ENCODE measurements at regions not wholly inside any gene's neighbourhood (a gene's known extent, or its start where the extent isn't known, plus 50 kb on each side); places are given as distances from the start of the nearest gene placed in this dataset.

DNA sequence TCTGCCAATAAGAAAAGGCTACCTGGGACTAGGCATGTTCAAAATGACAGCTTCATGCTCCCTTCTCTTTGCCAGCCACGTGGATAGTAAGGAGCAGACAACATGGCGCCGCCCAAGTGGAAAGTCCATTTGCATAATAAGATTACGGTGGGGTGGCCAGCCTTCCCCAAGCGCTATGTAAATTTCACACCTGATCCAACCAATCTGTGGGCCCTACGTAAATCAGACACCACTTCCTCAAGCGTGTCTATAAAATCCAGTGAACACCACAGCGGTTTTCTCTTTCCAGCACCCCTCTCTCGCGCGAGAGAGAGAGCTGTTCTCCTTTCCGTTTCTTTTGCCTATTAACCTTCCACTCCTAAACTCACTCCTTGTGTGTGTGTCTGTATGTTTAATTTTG is 140.3 kb upstream of the ERCC4 start:
- DNase-seq (ENCODE audit: extremely low spot score, insufficient read length, low read depth), result no peak
- no peak for FAIRE-seq

DNA sequence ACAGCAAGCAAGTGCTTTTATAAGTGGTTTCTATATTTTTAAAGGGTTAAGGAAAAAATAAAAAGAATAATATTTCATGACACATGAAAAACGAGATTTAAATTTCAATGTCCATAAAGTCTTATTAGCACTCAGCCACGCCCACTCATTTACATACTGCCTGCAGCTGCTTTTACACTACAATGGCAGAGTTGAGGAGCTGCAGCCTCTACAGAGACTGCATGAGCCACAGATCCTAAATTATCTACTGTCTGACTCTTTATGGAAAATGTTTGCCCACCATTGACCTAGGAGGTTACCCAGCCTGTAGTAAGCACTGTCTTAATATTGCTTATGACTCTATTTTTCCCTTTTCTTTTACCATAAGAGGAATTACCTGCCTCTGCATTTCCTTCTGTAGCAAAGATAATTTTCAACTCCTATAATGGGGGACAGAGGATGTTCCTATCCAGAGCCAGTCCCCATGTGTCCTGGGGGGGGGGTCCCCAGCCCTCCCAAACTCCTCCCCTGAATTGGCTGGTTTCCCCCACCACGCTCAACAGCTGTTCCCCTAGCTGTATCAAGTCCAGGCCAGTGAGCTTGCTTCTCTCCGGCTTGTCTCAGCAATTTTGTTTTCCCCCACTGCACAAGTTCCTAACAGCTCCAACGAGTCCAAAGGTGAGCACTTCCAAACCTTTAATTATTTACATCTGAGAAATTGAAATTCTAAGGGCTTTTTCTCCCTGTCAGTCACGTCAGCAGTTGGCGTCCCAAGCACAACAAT is 139.4 kb upstream of the ERCC4 start:
- no peak for DNase-seq (ENCODE audit: extremely low spot score, insufficient read length, low read depth)
- no peak for FAIRE-seq

DNA sequence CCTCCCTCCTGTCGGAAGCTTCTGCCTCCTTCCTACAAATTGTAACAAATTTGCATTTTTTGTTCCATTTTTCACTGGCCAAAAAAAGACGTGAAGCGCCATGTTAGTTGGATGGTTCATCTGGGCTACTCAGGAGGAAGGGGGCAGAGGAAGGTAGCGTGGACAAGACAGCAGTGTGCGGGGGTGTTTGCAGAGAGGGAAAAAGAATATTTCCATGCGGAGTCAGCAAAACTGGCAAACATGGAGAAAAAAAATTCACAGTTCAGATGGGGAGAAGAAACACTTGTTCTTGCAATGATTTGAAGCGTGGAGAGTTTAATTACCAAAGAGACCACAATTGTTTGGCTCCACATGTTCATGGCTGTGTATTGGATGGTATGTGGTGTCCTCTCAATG is 138.8 kb upstream of the ERCC4 start:
- no peak for FAIRE-seq

DNA sequence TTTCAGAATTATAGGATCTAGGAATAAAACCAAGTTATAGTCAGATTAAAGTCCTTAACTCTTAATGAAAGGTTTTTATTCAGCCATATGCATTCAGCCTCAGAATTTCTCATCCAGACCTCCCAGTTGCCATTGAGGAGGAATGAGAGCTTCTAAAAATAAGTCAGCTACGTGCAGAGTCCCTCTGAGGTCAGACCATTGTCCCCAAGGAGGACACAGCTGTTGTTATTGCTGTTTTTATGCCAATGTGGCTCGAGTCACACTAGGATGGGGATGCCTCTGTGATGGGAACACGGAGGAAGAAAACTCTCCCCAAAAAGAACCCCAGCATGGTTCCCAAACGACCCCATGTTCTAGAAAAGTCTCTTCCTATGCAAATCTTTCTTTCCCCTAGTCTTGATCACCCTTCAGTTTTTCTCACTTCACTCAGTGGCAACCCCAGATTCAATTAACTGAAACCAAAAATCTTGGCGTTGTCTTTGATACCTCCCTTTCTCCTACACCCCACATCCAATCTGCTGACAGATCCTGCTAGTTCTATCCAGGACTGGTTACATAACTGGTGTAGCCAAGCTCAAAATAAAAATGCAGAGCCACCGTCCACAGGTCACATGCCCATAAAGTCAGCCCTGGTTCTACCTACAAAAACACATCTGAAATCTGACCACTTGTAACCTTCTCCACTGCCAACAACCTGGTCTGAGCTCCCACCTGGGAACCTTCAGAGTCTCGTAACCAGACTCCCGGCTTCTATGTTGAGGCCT is 138.2 kb upstream of the ERCC4 start:
- FAIRE-seq (no peak), DNase-seq (ENCODE audit: extremely low spot score, insufficient read length, low read depth) (no peak)

More for the DNA sequence above, 138.8 kb upstream of the ERCC4 start:
- DNase-seq (ENCODE audit: extremely low spot score, insufficient read length, low read depth), result no peak

- DNase-seq (ENCODE audit: extremely low spot score, insufficient read length, low read depth) (no peak), FAIRE-seq (no peak)
These were observed 128.9 kb upstream of the ERCC4 start for GRCh38 chr16:13791095-13791494.

GRCh38 chr16:13793841-13794409 is 126.0 kb upstream of the ERCC4 start:
- no peak for FAIRE-seq

DNA sequence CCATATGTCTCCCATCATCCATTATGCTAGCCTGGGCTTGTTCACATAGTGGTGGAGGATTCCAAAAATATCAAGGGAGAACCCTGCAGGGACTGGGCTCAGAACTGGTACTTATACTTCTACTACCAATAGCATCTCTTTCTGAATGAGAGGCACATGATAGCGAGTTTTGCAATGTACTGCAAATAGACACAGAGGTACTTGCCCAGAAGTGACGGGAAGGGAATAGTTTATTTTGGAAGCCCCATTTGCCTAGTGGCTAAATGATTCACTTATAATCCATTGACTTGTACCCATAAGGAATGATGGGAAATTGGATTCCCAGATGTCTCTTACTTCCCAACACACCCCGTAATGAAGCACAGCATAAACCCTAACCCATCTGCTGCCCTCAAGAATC is 124.8 kb upstream of the ERCC4 start:
- FAIRE-seq (no peak), DNase-seq (ENCODE audit: extremely low spot score, insufficient read length, low read depth) (no peak)

More at GRCh38 chr16:13793841-13794409, 126.0 kb upstream of the ERCC4 start:
- DNase-seq (ENCODE audit: extremely low spot score, insufficient read length, low read depth), result no peak

DNA sequence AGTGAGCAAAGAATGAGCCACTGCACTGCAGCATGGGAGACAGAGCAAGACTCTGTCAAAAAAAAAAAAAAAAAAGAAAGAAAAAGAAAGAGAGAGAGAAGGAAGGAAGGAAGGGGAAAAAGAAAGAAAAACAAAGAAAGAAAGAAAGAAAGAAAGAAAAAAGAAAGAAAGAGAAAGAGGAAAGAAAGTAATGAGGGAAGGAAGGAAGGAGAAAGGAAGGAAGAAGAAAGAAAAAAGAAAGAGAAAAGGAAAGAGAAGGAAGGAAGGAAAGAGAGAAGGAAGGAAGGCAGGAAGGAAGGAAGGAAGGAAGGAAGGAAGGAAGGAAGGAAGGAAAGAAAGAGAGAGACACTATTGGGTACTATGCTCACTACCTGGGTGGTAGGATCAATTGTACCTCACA is 122.2 kb upstream of the ERCC4 start:
- no peak for DNase-seq (ENCODE audit: extremely low spot score, insufficient read length, low read depth)

GRCh38 chr16:13798211-13798610 is 121.7 kb upstream of the ERCC4 start:
- FAIRE-seq, result no peak
- no peak for DNase-seq (ENCODE audit: extremely low spot score, insufficient read length, low read depth)

More for the DNA sequence above, 122.2 kb upstream of the ERCC4 start:
- FAIRE-seq, result no peak

DNA sequence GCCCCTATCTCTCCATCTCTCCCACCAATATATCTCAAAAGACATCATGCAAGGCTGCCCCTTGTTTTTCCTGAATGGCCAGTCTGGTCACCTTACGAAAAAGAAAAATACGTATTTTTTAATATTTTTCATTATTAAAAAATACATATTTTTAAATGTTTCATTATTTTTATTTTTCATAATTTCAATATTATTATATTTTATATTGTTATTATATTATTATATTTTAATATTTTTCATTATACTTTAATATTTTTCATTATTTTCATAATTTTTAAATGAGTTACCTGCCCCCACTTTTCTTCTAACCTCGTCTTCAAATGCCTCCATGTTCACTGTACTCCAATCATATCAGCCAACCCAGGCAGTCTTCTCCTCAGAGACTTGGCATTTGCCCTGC is 116.0 kb upstream of the ERCC4 start:
- no peak for FAIRE-seq
- no peak for DNase-seq (ENCODE audit: extremely low spot score, insufficient read length, low read depth)

DNA sequence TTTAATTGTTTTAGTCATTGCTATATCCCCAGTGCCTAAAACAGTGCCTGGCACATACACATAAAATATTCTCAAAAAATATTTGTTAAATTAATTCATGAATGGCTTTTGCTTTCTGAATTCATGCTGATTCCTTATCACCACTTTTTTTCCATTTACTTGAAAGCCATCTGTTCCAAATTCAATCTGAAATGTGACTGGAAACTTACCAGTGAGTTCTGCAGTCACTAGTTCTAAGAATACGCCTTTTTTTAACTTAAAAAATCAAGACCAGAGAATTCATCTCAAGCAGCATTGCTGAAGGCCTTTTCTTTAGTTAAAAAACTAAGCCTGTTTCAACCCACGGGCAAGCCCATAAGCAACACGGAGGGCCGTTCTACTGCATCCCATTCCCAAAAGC is 114.0 kb upstream of the ERCC4 start:
- no peak for DNase-seq (ENCODE audit: extremely low spot score, insufficient read length, low read depth)
- no peak for FAIRE-seq

DNA sequence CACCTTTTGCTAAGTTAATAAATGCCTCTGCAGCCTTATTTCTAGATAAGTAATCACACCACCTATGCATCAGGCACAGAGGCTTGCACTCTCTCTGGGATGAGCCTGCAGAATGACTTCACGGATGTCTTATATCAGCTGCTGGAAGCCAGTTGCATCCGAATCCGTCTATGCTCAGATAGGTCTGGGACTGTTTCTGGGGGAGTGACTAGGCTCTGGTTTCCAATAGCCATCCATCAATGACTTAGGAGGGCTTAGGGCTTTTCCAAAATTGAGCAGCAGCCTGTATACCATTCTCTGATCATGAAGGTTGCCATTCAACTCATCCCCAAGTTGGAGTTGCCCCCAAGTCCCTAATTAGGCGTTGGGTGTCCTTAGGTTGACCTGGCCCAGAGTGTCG is 113.3 kb upstream of the ERCC4 start:
- DNase-seq (ENCODE audit: extremely low spot score, insufficient read length, low read depth) (no peak), FAIRE-seq (no peak)

GRCh38 chr16:13808102-13808501 is 111.9 kb upstream of the ERCC4 start:
- DNase-seq (ENCODE audit: extremely low spot score, insufficient read length, low read depth), result no peak
- no peak for FAIRE-seq

DNA sequence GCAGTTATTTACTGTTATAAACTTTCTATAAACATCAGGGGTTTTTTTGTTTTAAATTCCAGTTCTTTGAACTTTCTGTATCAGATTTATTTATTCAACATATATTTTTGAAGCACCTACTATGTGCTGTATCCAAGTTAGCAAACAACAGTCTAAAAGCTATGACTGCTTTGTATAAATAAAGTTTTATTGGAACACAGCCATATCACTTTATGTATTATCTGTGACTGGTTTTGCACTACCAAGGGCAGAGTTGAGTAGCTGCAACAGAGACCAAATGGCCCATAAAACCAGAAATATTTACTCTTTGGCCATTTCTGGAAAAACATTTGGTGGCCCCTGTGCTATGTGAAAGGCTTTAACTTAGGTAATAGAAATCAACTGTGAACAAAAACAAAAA is 110.2 kb upstream of the ERCC4 start:
- FAIRE-seq (no peak), DNase-seq (ENCODE audit: extremely low spot score, insufficient read length, low read depth) (no peak)

- DNase-seq (ENCODE audit: extremely low spot score, insufficient read length, low read depth) (no peak), FAIRE-seq (no peak)
These were observed 108.1 kb upstream of the ERCC4 start for GRCh38 chr16:13811834-13812233.

DNA sequence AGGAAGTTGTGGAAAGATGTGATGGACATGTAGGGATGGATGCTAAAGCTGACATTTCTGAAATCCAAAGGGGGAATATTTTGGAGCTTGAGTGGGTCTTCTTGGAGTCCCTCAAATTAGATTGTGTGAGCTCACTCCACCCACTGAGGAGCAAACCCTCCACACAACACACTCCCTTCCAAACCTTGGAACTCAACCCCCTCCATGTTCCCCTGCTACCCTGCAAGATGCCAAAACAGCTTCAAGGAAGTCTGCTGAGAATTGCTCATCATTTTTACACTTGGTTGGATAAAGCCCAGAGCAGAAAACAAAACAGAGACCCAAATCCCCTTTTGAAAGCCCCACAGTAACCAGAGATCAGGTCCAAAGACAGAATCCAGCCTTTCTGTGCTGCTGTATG is 103.3 kb upstream of the ERCC4 start:
- DNase-seq (ENCODE audit: extremely low spot score, insufficient read length, low read depth) (no peak), FAIRE-seq (no peak)

GRCh38 chr16:13823501-13823900 is 96.5 kb upstream of the ERCC4 start:
- FAIRE-seq (no peak), DNase-seq (ENCODE audit: extremely low spot score, insufficient read length, low read depth) (no peak)

DNA sequence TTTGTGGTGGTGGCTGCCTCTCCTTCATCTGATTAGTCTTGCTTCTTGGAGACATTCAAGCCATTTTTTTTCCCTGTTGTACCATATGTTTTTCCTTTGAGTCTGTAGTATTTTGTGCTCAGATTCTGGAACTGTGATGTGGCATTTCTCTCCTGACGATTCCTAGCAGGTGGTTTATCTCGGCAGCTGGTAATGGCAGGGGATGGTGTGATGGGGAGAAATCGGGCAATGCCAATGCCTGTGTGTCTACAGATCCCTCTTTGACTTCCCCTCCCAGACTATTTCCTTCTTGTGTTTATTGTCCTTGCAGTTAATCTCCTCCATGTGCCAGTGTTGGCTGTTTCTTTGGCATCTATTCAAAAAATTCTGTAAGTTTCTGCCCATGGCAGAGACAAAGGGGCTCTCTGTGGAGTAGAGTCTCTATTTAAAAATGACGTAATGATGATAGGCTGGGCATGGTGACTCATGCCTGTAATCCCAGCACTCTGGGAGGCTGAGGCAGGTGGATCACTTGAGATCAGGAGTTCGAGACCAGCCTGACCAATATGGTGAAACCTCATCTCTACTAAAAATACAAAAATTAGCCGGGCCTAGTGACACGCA is 90.2 kb upstream of the ERCC4 start:
- FAIRE-seq (no peak), DNase-seq (ENCODE audit: extremely low spot score, insufficient read length, low read depth) (no peak)

- FAIRE-seq (no peak), DNase-seq (ENCODE audit: extremely low spot score, insufficient read length, low read depth) (no peak)
These were observed 86.4 kb upstream of the ERCC4 start for GRCh38 chr16:13833515-13833914.

- DNase-seq (ENCODE audit: extremely low spot score, insufficient read length, low read depth), result no peak
- no peak for FAIRE-seq
These were observed 84.6 kb upstream of the ERCC4 start for GRCh38 chr16:13835387-13835786.
